B cell (primary cell): ENCODE measurements at regions not wholly inside any gene's neighbourhood (a gene's known extent, or its start where the extent isn't known, plus 50 kb on each side); places are given as distances from the start of the nearest gene placed in this dataset.

Experiments used
- ATAC-seq: fragments of 200-7000 bp; cut with Tn5 transposase; one replicate; pipeline ENCODE4 v1.10.0; 2021; ENCODE audit warnings: low read depth, mild to moderate bottlenecking, moderate number of reproducible peaks, moderate library complexity
- CTCF ChIA-PET: fragments of 350-600 bp; sonication (Branson Sonifier 250); formaldehyde crosslinking; loops from one replicate; lab custom pipeline; 2021; ENCODE audit warnings: antibody characterized with exemption, inconsistent platforms; lab: Charles Lee
- POLR2A ChIA-PET: fragments of 350-600 bp; sonication (Branson Sonifier 250); formaldehyde crosslinking; loops from one replicate; lab custom pipeline; 2021; ENCODE audit warnings: antibody characterized with exemption; lab: Charles Lee
- DNase-seq: peaks from one replicate; pipeline ENCODE4 v3.0.0; 2013
- H2AFZ ChIP-seq: 2 replicates; pipeline ENCODE4 v1.6.1; 2012; ENCODE audit warnings: mild to moderate bottlenecking, low read depth, low read length; ENCODE audit not compliant: insufficient read depth, poor library complexity, severe bottlenecking
- H3K27ac ChIP-seq, 2 donors: 1 replicate in 1 of 2; 2 replicates in 1 of 2; pipeline ENCODE4 v1.5.1; 2012 to 2013; ENCODE audit warnings: low read length in 2 of 2, mild to moderate bottlenecking in 2 of 2, moderate library complexity in 1 of 2
- H3K27me3 ChIP-seq, 4 experiments: fragments of 200-600 bp in 1 of 4; sonication (generic) in 1 of 4; replicated peaks in 1 of 4; 1 replicate in 2 of 4; 2 replicates in 2 of 4; pipeline versions ENCODE4 v1.6.1 to v1.7.0; 2013 to 2016; ENCODE audit warnings: low read length in 3 of 4, mild to moderate bottlenecking in 2 of 4, mixed read lengths in 1 of 4, moderate library complexity in 1 of 4; ENCODE audit not compliant: insufficient read depth in 4 of 4, control insufficient read depth in 3 of 4; ENCODE audit errors: control extremely low read depth in 1 of 4
- H3K36me3 ChIP-seq, 2 experiments: replicated peaks in 1 of 2; 1 replicate in 1 of 2; 2 replicates in 1 of 2; pipeline versions ENCODE4 v1.6.1 to v1.7.1; 2013; ENCODE audit warnings: low read length in 1 of 2; ENCODE audit not compliant: insufficient read depth in 2 of 2, control insufficient read depth in 1 of 2; ENCODE audit errors: control extremely low read depth in 1 of 2, extremely low read depth in 1 of 2
- H3K4me1 ChIP-seq, 2 donors: fragments of 200-600 bp in 1 of 2; sonication (generic) in 1 of 2; 1 replicate in 1 of 2; 2 replicates in 1 of 2; pipeline versions ENCODE4 v1.5.1 to v1.6.1; 2013 to 2017; ENCODE audit warnings: low read length in 2 of 2; ENCODE audit not compliant: control insufficient read depth in 2 of 2, insufficient read depth in 2 of 2
- H3K4me2 ChIP-seq: replicated peaks from 2 replicates; pipeline ENCODE3; 2012; ENCODE audit warnings: mild to moderate bottlenecking, low read depth, low read length; ENCODE audit not compliant: poor library complexity, severe bottlenecking
- H3K4me3 ChIP-seq, 5 experiments: fragments of 200-600 bp in 1 of 5; sonication (generic) in 1 of 5; 1 replicate in 3 of 5; 2 replicates in 2 of 5; pipeline versions ENCODE4 v1.5.1 to v1.7.0; 2011 to 2016; ENCODE audit warnings: low read length in 4 of 5, mild to moderate bottlenecking in 4 of 5, low read depth in 2 of 5, control low read depth in 1 of 5, moderate library complexity in 1 of 5; ENCODE audit not compliant: insufficient read depth in 1 of 5; ENCODE audit errors: control extremely low read depth in 1 of 5, extremely low read depth in 1 of 5
- H3K79me2 ChIP-seq: fragments of 200-600 bp; sonication (generic); one replicate; pipeline ENCODE4 v1.6.0; 2016; ENCODE audit warnings: low read length; ENCODE audit not compliant: control insufficient read depth, insufficient read depth
- H3K9ac ChIP-seq: fragments of 200-600 bp; sonication (generic); 2 replicates; pipeline ENCODE4 v1.6.1; 2017; ENCODE audit warnings: mild to moderate bottlenecking, low read length, moderate library complexity
- H3K9me3 ChIP-seq, 3 donors: one replicate each; pipeline versions ENCODE4 v1.6.1 to v1.7.1; 2013; ENCODE audit warnings: low read length in 2 of 3; ENCODE audit not compliant: control insufficient read depth in 2 of 3, insufficient read depth in 1 of 3; ENCODE audit errors: control extremely low read depth in 1 of 3
- H4K20me1 ChIP-seq: 2 replicates; pipeline ENCODE4 v1.6.0; 2012; ENCODE audit warnings: mild to moderate bottlenecking, low read length; ENCODE audit not compliant: insufficient read depth, control insufficient read depth, poor library complexity, severe bottlenecking
- H3K27ac Mint-ChIP-seq: one replicate; pipeline ENCODE4 v1.8.0; 2021; ENCODE audit warnings: mixed read lengths
- H3K27me3 Mint-ChIP-seq: one replicate; pipeline ENCODE4 v1.8.0; 2021; ENCODE audit warnings: mixed read lengths
- H3K4me1 Mint-ChIP-seq: one replicate; pipeline ENCODE4 v1.8.0; 2021; ENCODE audit warnings: mixed read lengths
- H3K4me3 Mint-ChIP-seq: one replicate; pipeline ENCODE4 v1.8.0; 2021; ENCODE audit warnings: mixed read lengths
- H3K9me3 Mint-ChIP-seq: one replicate; pipeline ENCODE4 v1.8.0; 2022; ENCODE audit warnings: mixed read lengths; ENCODE audit not compliant: insufficient read depth
- EZH2 ChIP-seq: IDR thresholded peaks from 2 replicates; pipeline ENCODE4 v1.6.1; 2012; ENCODE audit warnings: borderline replicate concordance, low read depth, mild to moderate bottlenecking, moderate library complexity, low read length; ENCODE audit not compliant: insufficient read depth, poor library complexity, severe bottlenecking
- WGBS: methylation state at CpG from one replicate; pipeline ENCODE4 v1.1.5; 2013; ENCODE audit warnings: missing lambda C conversion rate; ENCODE audit not compliant: insufficient coverage; 5-methylcytosine and 5-hydroxymethylcytosine counted together
- intact Hi-C: fragments of 100-400 bp; cut with micrococcal nuclease; formaldehyde crosslinking; loops from one replicate; pipeline ENCODE4 v1.10.0; 2022
- TF ChIP-seq, protein P1 (sequence below): fragments of 200-600 bp; IDR thresholded peaks from one replicate; pipeline ENCODE4 v1.8.0; 2022; ENCODE audit warnings: antibody characterized with exemption, mild to moderate bottlenecking

DNA sequence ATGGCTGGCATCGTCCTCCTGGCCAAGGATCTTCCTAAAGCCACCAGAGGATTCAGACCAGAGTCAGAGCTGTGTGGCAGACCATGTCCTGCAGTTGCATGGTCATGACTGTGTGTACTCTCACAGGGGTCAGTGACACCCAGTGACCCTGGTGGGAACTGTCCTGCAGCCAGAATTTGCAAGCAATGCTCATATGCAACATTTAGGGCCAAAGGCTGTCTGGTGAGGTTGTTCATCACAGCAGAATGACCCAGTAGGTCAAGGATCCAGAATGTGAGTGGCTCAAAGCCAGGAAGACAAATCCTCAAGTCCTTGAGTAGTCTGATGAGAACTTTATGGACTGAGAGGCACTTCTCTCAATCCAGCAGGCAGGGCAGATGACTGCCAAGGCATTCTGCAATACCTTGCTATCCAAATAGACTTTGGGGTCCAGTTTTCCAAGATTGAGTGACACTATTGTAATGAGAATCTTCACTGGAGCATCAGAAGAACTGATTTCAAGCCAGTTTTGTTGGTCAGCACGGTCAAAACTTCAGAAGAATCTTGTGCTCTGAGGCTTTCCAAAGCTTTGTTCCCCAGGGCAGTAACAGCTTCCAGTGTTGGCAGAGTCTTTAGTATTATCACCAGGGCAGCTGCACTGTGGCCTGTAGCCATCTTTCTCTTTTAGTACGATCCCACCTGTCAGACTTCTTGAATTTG is 122.0 kb downstream of the PTCSC3 start:
- Mint-ChIP-seq H3K27ac (no peak overlapping the region), H3K4me1 (no peaks in the 10 kb centered on the region), H3K4me3 (no peak overlapping the region), H3K9me3 (no peaks in the 10 kb centered on the region), H3K27me3 (peaks cover 3% of the 10 kb centered on the region)
- DNase-seq (no peak), ATAC-seq (no peak)
- intact Hi-C loops = no loop called here
- Histone ChIP-seq H3K36me3 (no peaks in the 10 kb centered on the region), H3K27ac (no peak overlapping the region), H3K4me1 (no peaks in the 10 kb centered on the region), H3K79me2 (no peaks in the 10 kb centered on the region), H3K4me3 (no peak overlapping the region), H3K27me3 (peaks cover 0 to 3% (median 0%) of the 10 kb centered on the region in 4 experiments), H4K20me1 (no peaks in the 10 kb centered on the region), H2AFZ (no peak overlapping the region), H3K4me2 (no peak overlapping the region), H3K9ac (no peak overlapping the region), H3K9me3 (no peaks in the 10 kb centered on the region)
- TF ChIP-seq, protein P1, sequence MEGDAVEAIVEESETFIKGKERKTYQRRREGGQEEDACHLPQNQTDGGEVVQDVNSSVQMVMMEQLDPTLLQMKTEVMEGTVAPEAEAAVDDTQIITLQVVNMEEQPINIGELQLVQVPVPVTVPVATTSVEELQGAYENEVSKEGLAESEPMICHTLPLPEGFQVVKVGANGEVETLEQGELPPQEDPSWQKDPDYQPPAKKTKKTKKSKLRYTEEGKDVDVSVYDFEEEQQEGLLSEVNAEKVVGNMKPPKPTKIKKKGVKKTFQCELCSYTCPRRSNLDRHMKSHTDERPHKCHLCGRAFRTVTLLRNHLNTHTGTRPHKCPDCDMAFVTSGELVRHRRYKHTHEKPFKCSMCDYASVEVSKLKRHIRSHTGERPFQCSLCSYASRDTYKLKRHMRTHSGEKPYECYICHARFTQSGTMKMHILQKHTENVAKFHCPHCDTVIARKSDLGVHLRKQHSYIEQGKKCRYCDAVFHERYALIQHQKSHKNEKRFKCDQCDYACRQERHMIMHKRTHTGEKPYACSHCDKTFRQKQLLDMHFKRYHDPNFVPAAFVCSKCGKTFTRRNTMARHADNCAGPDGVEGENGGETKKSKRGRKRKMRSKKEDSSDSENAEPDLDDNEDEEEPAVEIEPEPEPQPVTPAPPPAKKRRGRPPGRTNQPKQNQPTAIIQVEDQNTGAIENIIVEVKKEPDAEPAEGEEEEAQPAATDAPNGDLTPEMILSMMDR = no peak
- TF ChIP-seq EZH2 = no peak
- ChIA-PET CTCF (no interaction called here), POLR2A (no interaction called here)
- WGBS = 62% methylated on average over 3 of the region's 3 CpGs

GRCh38 chr14:36052681-36053080 is 123.8 kb downstream of the PTCSC3 start:
- H2AFZ ChIP-seq = no peak overlapping the region
- no peak overlapping the region for H3K9ac ChIP-seq
- H3K9me3 Mint-ChIP-seq = no peaks in the 10 kb centered on the region
- WGBS = no CpG with 5 or more reads among the region's 3 CpGs
- H3K4me1 ChIP-seq = no peaks in the 10 kb centered on the region
- DNase-seq = no peak
- peaks cover 0 to 3% (median 0%) of the 10 kb centered on the region in 4 experiments for H3K27me3 ChIP-seq
- POLR2A ChIA-PET = no interaction called here
- H3K4me3 Mint-ChIP-seq = no peak overlapping the region
- H3K27me3 Mint-ChIP-seq = peaks cover 1% of the 10 kb centered on the region
- H3K27ac Mint-ChIP-seq = no peak overlapping the region
- H3K4me1 Mint-ChIP-seq = no peaks in the 10 kb centered on the region
- ATAC-seq = no peak
- H3K4me2 ChIP-seq = no peak overlapping the region
- TF ChIP-seq, protein P1 = no peak
- CTCF ChIA-PET = no interaction called here
- no peak overlapping the region for H3K4me3 ChIP-seq
- H3K9me3 ChIP-seq = no peaks in the 10 kb centered on the region
- no peaks in the 10 kb centered on the region for H3K79me2 ChIP-seq
- no peaks in the 10 kb centered on the region for H3K36me3 ChIP-seq
- no peaks in the 10 kb centered on the region for H4K20me1 ChIP-seq
- intact Hi-C loops = no loop called here
- no peak overlapping the region for H3K27ac ChIP-seq
